Mucosa of gallbladder (tissue), 1 donor: ENCODE measurements at regions not wholly inside any gene's neighbourhood (a gene's known extent, or its start where the extent isn't known, plus 50 kb on each side); places are given as distances from the start of the nearest gene placed in this dataset.

Experiments used
- DNase-seq: peaks from one replicate; pipeline ENCODE4 v3.0.0-alpha.2; 2020; ENCODE audit warnings: low spot score
- donor health status: DM: no; HTN: no; CAD: no.

DNA sequence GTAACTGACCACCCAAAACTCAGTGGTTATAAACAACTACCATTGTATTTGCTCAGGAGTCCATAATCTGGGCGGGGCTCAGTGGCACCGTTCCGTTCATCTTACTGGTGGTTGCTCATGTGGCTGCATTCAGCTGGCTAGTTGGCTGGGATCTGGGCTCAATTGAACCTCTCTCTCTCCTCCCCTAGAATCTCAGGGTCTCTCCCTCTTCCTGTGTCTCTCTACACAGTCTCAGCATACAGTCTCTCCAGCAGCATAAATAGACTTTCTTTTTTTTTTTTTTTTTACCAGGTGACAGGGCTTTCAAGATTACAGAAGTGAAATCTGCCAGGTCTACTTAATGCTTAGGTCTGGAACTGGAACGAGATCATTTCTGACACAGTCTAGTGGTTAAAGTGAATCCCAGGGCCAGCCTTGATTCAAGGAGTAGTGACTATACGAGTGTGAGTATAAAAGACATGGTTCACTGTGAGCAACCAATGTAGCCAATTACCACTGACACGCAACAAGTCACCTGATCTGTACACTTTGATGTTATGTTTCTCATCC, 193.7 kb upstream of the ESRRG start:
- no peak for DNase-seq

- DNase-seq = no peak
Measured at GRCh38 chr1:216914974-216915373, 191.7 kb upstream of the ESRRG start.

GRCh38 chr1:216913976-216914375, 190.7 kb upstream of the ESRRG start:
- no peak for DNase-seq

- no peak for DNase-seq
Measured at GRCh38 chr1:216910081-216910840, 187.0 kb upstream of the ESRRG start.

DNA sequence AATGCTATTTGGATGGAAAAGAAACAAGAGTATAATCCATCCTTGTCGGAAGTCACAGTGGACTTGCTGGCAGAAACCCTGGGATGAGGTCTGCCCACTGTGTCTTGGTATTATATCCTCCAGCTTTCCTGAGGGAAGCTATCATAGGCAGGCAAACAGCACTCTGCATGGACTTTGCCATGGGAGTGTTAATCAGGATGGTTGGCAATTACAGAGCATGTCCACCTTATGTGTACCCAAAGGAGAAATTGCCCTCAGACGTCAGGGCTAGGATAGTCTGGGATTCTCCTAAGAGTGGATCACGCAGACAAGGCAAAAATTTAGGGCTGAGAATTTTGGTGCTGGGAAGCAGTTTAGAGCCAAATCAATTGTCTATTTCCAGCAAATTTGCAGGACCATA, 184.9 kb upstream of the ESRRG start:
- DNase-seq = no peak

GRCh38 chr1:216907100-216907499, 183.9 kb upstream of the ESRRG start:
- no peak for DNase-seq

DNA sequence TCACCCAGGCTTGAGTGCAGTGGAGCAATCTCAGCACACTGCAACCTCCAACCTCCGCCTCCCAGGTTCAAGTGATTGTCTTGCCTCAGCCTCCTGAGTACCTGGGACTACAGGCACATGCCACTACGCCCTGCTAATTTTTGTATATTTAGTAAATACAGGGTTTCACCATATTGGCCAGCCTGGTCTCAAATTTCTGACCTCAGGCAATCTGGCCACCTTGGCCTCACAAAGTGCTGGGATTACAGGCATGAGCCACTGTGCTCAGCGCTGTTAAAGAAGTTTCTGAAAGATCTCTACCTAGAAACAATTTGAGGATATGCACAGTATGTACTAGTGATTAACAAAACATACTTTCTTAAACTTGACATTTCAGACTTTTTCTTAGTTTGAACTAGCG, 182.6 kb upstream of the ESRRG start:
- no peak for DNase-seq

DNA sequence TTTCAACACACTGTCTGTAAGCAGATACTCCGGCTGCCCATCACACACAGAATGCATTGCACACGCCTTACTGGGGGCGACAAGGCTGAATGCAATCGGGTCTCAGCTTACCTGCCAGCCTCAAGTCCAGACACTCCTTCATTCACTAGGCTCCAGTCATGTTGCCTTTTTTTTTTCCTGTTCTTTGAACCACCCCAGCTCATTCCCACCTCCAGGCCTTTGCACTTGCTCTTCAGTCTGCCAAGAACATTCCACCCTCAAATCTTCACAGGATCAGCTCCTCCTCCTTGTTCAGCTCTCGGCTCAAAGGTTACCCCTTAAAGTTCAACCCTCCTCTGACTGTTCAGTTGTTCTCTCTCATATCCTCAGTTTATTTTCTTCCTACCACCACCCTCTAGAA, 181.9 kb upstream of the ESRRG start:
- DNase-seq = no peak

- DNase-seq = no peak
Measured at GRCh38 chr1:216904471-216904870, 181.2 kb upstream of the ESRRG start.

DNA sequence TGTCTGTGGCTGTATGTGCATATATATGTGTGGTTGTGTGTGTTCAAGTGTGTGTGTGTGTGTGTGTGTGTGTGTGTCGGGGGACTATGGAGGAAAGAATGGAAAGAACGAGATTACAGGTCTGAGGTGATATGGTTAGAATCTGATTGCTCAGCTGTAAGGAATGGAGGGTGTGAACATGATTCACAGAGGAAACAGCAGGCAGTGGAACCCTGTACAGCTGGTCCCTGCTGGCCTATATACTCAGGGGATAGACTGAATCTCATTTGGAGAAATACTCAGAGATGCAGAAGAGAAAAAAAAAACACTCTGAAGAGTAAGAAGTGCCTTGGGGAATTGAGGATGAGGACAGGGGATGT, 180.1 kb upstream of the ESRRG start:
- no peak for DNase-seq

DNA sequence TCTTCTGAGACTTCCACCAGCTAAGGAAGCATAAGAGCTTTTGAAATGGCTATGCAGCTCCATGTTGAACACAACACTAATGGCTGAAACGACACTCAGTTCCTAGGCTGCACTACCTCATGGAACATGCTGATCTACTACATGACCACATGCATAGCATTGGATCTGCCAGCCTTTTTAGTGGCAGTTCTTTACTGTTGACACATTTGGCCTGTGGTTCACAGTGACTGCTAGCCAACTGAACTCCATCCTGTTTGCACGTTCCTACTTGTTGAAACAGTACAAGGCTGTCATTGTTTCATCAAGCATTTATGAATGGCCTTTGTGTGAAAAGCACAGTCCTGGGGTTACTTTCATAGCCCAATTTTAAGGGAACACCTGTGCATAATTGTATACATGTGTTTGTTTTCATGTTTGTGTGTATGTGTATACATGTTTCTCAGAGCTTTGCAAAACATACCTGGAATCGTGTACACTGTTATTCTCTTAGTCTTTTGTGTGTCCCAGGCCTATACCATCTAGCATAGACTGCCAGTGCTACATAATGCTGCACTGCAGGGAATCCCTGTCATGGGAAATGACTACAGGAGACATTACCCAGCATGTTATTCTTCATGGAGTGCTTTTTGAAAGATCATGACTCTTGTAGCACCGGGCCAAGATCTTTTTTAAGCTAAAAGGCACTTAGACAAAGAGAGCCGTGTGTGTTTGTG, 179.6 kb upstream of the ESRRG start:
- no peak for DNase-seq

DNA sequence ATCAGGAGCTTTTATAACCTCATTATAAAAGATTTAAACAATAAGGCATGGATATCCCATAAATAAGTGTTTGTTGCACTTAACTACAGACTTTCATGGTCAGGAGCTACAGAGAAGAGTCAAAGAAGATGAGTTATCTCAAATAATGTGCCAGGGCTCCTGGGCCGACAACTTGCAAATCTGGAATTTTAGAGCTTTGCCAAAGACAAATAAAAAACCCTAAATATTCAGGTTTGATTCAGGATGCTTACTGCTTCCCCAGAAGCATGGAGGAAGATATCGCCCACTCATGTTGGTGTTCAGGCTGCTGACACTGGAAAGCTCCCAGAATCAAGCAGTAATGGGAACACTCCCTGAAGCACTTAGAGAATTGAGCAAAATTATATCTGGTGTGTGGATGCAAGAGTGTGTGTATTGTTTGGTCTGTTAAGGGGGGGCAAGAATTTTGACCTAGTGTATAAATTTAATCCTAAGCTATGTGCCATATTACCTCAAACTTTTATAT, 176.9 kb upstream of the ESRRG start:
- DNase-seq = no peak

DNA sequence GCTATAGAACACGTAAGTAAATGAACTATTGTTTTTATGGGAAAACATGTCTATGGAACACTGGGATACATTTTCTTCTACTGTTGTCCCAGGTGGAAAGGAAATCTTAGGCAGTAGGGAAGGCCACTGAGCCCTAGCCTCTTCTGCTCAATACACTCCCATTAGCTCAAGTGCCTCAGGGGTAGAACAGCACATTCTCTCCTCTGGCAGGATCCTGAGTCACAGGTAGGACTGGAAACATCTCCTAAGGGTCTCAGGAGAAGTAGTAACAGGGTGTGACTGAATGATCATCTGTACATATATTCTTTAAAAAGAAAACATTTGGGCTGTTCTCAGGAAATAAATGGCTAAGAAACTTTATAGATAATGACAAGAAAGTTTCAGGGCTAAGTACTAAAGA, 175.6 kb upstream of the ESRRG start:
- no peak for DNase-seq

DNA sequence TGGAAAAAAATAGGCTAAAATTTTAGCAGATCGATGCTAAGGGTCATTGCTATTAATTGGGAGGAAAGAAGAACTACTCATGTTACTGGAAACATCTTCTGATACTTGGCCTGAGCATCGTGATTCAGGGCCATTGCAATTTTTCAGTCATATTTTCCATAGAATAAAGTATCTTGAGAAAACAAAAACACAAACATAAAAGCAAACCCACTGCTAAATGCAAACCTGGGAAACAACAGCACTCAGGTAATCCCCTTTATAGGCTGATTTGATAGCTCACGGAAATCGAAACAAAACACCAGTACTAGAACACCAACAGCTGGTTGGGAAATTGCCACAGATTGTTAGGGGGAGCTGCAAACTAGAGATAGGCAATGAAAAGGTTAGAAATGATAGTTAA, 172.9 kb upstream of the ESRRG start:
- DNase-seq = no peak

DNA sequence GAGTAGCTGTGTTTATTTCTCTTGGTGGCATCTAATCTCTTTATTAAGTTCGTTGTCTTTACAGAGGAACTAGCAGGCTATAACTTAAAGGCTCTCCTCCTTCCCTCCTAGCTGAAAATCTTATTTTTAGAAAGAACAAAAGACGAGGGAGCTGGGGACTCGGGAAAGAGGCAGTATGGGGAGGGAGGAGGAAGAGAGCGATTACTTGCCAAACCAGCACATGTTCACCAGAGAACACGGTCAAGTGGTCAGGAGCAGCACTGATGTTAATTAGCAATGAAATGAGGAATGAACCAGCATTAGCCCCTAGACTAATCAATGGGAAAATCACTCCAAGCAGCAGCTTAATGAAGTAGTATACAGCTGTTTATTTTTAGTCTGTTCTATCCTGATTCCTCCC, 171.3 kb upstream of the ESRRG start:
- DNase-seq = no peak

GRCh38 chr1:216892581-216893160, 169.4 kb upstream of the ESRRG start:
- no peak for DNase-seq

- DNase-seq = no peak
Measured at GRCh38 chr1:216890871-216891270, 167.6 kb upstream of the ESRRG start.

DNA sequence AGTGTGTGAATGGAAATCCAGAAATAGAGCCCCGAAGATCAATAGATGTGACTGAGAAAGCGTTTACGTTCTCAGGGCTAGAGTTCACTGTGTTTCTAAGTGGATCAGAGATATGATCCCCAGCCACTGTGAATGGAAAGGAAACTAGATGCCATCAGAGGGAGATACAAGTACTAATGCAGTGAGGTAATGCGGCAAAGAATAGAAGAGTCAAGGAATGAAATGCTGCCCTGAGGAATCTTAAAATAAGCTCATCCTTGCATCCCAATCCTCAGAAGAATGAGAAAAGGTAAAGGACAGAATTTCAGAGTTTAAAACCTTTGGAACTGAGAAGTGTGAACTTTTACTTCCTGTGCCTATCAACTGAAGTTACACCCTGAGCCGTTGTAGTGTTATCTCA, 165.5 kb upstream of the ESRRG start:
- no peak for DNase-seq

GRCh38 chr1:216887032-216887431, 163.8 kb upstream of the ESRRG start:
- no peak for DNase-seq

DNA sequence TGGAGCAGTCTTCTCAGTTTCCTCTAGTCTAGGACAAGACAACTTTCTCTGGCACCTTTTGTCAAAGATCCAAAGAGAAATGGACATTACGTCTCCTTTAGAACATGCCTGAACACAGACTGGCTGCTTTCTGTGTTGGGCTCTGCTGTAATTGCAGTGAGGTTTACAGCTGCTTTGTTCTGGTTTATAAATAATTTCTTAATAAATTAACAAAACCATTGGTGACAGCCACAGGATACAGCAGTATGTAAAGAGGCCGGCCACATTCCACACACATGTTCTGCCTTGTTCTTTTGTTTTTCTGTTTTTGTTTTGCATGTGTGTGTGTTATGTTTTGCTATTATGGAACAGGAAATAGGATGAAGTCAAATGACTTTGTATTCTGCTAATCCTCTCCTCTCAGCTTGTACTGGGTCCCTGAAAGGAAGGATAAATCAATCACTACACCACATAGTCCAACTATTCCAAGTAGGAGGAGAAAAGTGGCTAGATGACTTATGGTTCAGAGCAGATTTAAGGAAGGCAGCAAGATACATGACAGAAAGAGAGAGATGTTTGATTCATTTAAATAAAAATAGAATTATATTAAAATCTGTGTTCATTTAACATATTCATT, 161.5 kb upstream of the ESRRG start:
- no peak for DNase-seq

DNA sequence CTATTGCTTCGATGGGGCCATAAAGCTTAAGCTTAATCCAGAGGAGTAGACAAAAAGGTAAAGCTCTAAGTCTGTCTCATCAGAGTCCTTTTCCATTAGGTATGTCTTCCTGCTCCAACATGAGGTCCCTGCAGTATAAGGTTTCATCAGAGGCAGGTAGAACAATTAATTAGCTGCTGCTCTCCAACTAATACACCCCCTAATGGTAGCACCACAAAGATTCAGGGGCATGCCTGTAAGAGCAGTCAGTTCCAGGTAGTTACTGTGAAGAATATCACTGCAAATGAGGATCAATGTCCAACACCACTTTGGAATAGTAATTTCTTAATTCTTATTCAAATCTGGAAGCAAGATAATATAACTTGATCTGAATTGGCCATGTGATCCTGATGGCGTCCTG, 160.3 kb upstream of the ESRRG start:
- DNase-seq = no peak

GRCh38 chr1:216881695-216882094, 158.5 kb upstream of the ESRRG start:
- no peak for DNase-seq
